Endodermal cell (in vitro differentiated cells): ENCODE measurements at regions not wholly inside any gene's neighbourhood (a gene's known extent, or its start where the extent isn't known, plus 50 kb on each side); places are given as distances from the start of the nearest gene placed in this dataset.

ENCODE experiments used
- DNase-seq: peaks from one replicate; pipeline ENCODE4 v3.0.0-alpha.2; 2017
- H3K27ac ChIP-seq: 2 replicates; pipeline ENCODE4 v1.5.1; 2013; ENCODE audit warnings: mild to moderate bottlenecking, low read depth, low read length, moderate library complexity
- H3K27me3 ChIP-seq: 2 replicates; pipeline ENCODE4 v1.6.1; 2013; ENCODE audit warnings: mild to moderate bottlenecking, low read length, moderate library complexity; ENCODE audit not compliant: insufficient read depth, control insufficient read depth, poor library complexity, severe bottlenecking
- H3K36me3 ChIP-seq: 2 replicates; pipeline ENCODE4 v1.7.0; 2013; ENCODE audit warnings: mild to moderate bottlenecking, low read length, moderate library complexity; ENCODE audit not compliant: control insufficient read depth, insufficient read depth
- H3K4me1 ChIP-seq: one replicate; pipeline ENCODE4 v1.7.0; 2013; ENCODE audit warnings: low read length; ENCODE audit not compliant: control insufficient read depth, insufficient read depth
- H3K4me3 ChIP-seq: 2 replicates; pipeline ENCODE4 v1.5.1; 2013; ENCODE audit warnings: mild to moderate bottlenecking, low read length, moderate library complexity
- H3K9ac ChIP-seq: 2 replicates; pipeline ENCODE4 v1.6.1; 2013; ENCODE audit warnings: mild to moderate bottlenecking, low read length, moderate library complexity; ENCODE audit not compliant: poor library complexity, severe bottlenecking; ENCODE audit errors: extremely low read depth
- H3K9me3 ChIP-seq: 2 replicates; pipeline ENCODE4 v1.6.1; 2013; ENCODE audit warnings: mild to moderate bottlenecking, low read length, moderate library complexity; ENCODE audit not compliant: control insufficient read depth
- H3K27ac Mint-ChIP-seq: 2 replicates; pipeline ENCODE4 v1.8.0; 2020; ENCODE audit warnings: mixed read lengths
- H3K27me3 Mint-ChIP-seq: 2 replicates; pipeline ENCODE4 v1.8.0; 2021; ENCODE audit warnings: mild to moderate bottlenecking, mixed read lengths; ENCODE audit not compliant: insufficient read depth
- H3K36me3 Mint-ChIP-seq: 2 replicates; pipeline ENCODE4 v1.8.0; 2020; ENCODE audit warnings: low read depth, mixed read lengths
- H3K4me1 Mint-ChIP-seq: 2 replicates; pipeline ENCODE4 v1.8.0; 2020; ENCODE audit warnings: mixed read lengths
- H3K4me3 Mint-ChIP-seq: 2 replicates; pipeline ENCODE4 v1.8.0; 2020; ENCODE audit warnings: mild to moderate bottlenecking, moderate library complexity, mixed read lengths
- H3K9me3 Mint-ChIP-seq: 2 replicates; pipeline ENCODE4 v1.8.0; 2020; ENCODE audit warnings: mild to moderate bottlenecking, mixed read lengths
- WGBS, 2 experiments: methylation state at CpG; one replicate each; pipeline versions ENCODE4 v1.1.5 to v1.1.7; 2013; ENCODE audit warnings: missing lambda C conversion rate in 2 of 2, mixed read lengths in 1 of 2; ENCODE audit not compliant: insufficient coverage in 1 of 2, insufficient read length in 1 of 2; 5-methylcytosine and 5-hydroxymethylcytosine counted together
- TF ChIP-seq, protein P1 (sequence below): fragments of 200-600 bp; sonication (generic); conservative IDR thresholded peaks from 2 replicates; pipeline ENCODE4 v1.5.0; 2021; ENCODE audit warnings: antibody characterized with exemption, mild to moderate bottlenecking

DNA sequence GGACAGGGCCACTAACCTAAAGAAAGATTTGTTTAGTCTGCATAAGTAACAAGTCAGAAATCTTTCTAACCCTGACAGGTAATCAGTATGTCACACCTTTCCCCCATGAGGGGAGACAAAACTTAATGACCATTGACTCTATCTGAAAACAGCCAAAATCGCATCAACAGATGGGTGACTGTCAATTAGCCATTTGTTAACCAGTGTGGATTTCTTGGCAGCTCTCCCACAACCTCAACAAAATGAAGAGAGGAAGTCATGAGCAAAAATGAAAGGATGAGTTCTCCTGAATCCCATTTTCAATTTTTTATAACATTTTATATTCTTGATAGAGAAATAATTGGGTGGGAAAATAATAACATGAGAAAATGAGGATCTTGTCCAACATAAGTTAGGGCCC lies 84.6 kb upstream of the SNX2 start:
- Histone ChIP-seq H3K4me1 (no peaks in the 10 kb centered on the region), H3K9me3 (no peaks in the 10 kb centered on the region), H3K27me3 (no peaks in the 10 kb centered on the region), H3K4me3 (no peak overlapping the region), H3K9ac (no peak overlapping the region), H3K36me3 (no peaks in the 10 kb centered on the region), H3K27ac (no peak overlapping the region)
- Mint-ChIP-seq H3K36me3 (no peaks in the 10 kb centered on the region), H3K27ac (no peak overlapping the region), H3K9me3 (no peaks in the 10 kb centered on the region), H3K4me1 (no peaks in the 10 kb centered on the region), H3K4me3 (no peak overlapping the region), H3K27me3 (no peaks in the 10 kb centered on the region)
- WGBS, 2 experiments = 81 to 100% methylated on average over 1 of the region's 1 CpG
- no peak for DNase-seq
- TF ChIP-seq, protein P1, sequence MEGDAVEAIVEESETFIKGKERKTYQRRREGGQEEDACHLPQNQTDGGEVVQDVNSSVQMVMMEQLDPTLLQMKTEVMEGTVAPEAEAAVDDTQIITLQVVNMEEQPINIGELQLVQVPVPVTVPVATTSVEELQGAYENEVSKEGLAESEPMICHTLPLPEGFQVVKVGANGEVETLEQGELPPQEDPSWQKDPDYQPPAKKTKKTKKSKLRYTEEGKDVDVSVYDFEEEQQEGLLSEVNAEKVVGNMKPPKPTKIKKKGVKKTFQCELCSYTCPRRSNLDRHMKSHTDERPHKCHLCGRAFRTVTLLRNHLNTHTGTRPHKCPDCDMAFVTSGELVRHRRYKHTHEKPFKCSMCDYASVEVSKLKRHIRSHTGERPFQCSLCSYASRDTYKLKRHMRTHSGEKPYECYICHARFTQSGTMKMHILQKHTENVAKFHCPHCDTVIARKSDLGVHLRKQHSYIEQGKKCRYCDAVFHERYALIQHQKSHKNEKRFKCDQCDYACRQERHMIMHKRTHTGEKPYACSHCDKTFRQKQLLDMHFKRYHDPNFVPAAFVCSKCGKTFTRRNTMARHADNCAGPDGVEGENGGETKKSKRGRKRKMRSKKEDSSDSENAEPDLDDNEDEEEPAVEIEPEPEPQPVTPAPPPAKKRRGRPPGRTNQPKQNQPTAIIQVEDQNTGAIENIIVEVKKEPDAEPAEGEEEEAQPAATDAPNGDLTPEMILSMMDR = no peak

DNA sequence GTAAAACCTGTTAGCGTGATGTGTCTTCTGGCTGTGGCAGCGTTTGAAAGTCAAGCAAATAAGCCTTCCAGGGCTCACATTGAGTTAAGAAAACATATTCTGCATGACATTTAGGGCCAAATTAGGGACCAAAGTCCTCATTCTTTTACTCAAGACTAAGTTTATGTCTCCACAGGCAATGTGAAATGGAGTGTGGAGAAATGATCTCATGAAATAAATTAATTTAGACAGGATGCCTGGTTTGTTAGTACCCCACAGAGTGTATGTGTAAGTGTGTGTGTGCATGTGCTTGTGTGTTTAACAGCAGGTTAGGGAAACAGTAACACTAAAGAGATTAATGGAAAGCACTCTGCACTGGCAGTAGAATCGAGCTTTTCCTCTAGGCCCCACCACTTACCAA lies 82.9 kb upstream of the SNX2 start:
- Mint-ChIP-seq H3K4me1 (no peaks in the 10 kb centered on the region), H3K9me3 (no peaks in the 10 kb centered on the region), H3K27me3 (no peaks in the 10 kb centered on the region), H3K27ac (no peak overlapping the region), H3K4me3 (no peak overlapping the region), H3K36me3 (no peaks in the 10 kb centered on the region)
- H3K4me1 ChIP-seq = no peaks in the 10 kb centered on the region
- H3K9me3 ChIP-seq = no peaks in the 10 kb centered on the region
- TF ChIP-seq, protein P1 = no peak
- H3K36me3 ChIP-seq = no peaks in the 10 kb centered on the region
- DNase-seq = no peak
- 78 to 91% methylated on average over 3 of the region's 3 CpGs for WGBS, 2 experiments
- no peak overlapping the region for H3K9ac ChIP-seq
- H3K27ac ChIP-seq = no peak overlapping the region
- H3K27me3 ChIP-seq = no peaks in the 10 kb centered on the region
- no peak overlapping the region for H3K4me3 ChIP-seq

DNA sequence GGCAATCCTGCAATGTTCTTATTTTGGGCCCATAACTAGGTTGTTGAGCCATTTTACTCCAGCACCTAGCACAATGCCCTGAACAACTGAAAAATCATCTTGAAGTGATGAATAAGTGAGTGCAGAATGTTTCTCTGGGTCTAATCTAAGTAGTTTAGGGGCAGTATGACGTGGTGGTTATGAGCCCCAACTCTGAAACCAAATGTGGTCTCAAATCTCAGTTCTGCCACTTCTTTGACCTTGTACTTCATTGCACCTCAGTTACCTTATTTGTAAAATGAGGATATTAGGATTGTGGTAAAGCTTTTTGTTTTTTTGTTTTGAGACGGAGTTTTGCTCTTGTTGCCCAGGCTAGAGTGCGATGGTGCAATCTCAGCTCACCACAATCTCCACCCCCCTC lies 80.9 kb upstream of the SNX2 start:
- Histone ChIP-seq H3K9me3 (no peaks in the 10 kb centered on the region), H3K27me3 (no peaks in the 10 kb centered on the region), H3K27ac (no peak overlapping the region), H3K4me1 (no peaks in the 10 kb centered on the region), H3K4me3 (no peak overlapping the region), H3K9ac (no peak overlapping the region), H3K36me3 (no peaks in the 10 kb centered on the region)
- Mint-ChIP-seq H3K27me3 (no peaks in the 10 kb centered on the region), H3K4me1 (no peaks in the 10 kb centered on the region), H3K4me3 (no peak overlapping the region), H3K27ac (no peak overlapping the region), H3K36me3 (no peaks in the 10 kb centered on the region), H3K9me3 (no peaks in the 10 kb centered on the region)
- WGBS, 2 experiments = 71 to 93% methylated on average over 1 to 3 of the region's 3 CpGs
- DNase-seq = no peak
- TF ChIP-seq, protein P1 = no peak
